ENCODE measurements at regions not wholly inside any gene's neighbourhood (a gene's known extent, or its start where the extent isn't known, plus 50 kb on each side); places are given as distances from the start of the nearest gene placed in this dataset.

DNA sequence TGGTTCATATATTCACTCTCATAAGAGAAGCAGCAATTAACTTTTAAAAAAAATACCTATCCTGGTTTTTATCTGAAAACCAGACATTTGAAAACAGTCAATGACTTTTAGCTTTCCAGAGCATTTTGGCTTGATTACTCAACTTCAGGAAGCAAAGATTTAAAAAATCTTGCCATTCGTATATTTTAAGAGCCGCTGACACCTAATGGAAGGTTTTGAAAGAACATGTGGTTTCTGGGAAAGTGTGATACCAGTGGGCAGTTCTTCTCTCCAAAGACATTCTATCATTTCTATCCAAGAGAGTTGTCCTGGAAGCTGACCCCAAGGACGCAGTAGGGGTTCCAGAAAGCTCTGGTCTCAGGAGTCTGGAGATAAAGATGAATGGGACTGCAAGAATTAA, 234.7 kb downstream of the TTC32 start:
- TF ChIP-seq, protein P1, sequence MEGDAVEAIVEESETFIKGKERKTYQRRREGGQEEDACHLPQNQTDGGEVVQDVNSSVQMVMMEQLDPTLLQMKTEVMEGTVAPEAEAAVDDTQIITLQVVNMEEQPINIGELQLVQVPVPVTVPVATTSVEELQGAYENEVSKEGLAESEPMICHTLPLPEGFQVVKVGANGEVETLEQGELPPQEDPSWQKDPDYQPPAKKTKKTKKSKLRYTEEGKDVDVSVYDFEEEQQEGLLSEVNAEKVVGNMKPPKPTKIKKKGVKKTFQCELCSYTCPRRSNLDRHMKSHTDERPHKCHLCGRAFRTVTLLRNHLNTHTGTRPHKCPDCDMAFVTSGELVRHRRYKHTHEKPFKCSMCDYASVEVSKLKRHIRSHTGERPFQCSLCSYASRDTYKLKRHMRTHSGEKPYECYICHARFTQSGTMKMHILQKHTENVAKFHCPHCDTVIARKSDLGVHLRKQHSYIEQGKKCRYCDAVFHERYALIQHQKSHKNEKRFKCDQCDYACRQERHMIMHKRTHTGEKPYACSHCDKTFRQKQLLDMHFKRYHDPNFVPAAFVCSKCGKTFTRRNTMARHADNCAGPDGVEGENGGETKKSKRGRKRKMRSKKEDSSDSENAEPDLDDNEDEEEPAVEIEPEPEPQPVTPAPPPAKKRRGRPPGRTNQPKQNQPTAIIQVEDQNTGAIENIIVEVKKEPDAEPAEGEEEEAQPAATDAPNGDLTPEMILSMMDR (IDR thresholded peaks at IDR 0.05; ENCODE audit: extremely low read depth, low read depth, low read length) = peak; percentile 50
- no peaks in the 10 kb centered on the region for H3K9me3 ChIP-seq (ENCODE audit: low read depth, low read length)
- no peak overlapping the region for H3K4me3 ChIP-seq (ENCODE audit: insufficient read depth, low read length)
- DNase-seq (ENCODE audit: insufficient read length, low spot score, missing footprints) = no peak
- H2AFZ ChIP-seq (ENCODE audit: low read length) = no peak overlapping the region
- H3K27ac ChIP-seq (ENCODE audit: low read depth, low read length) = no peak overlapping the region
- H3K79me2 ChIP-seq (ENCODE audit: insufficient read depth, low read length) = no peaks in the 10 kb centered on the region
- H3K36me3 ChIP-seq (ENCODE audit: insufficient read depth, low read length) = no peaks in the 10 kb centered on the region
- H3K4me2 ChIP-seq (ENCODE audit: insufficient read depth, low read length) = no peak overlapping the region
- H3K4me1 ChIP-seq (ENCODE audit: insufficient read depth, low read length) = peaks cover 10% of the 10 kb centered on the region
- H3K27me3 ChIP-seq (ENCODE audit: insufficient read depth, low read length) = no peaks in the 10 kb centered on the region
- H4K20me1 ChIP-seq (ENCODE audit: insufficient read depth, low read length) = no peaks in the 10 kb centered on the region

DNA sequence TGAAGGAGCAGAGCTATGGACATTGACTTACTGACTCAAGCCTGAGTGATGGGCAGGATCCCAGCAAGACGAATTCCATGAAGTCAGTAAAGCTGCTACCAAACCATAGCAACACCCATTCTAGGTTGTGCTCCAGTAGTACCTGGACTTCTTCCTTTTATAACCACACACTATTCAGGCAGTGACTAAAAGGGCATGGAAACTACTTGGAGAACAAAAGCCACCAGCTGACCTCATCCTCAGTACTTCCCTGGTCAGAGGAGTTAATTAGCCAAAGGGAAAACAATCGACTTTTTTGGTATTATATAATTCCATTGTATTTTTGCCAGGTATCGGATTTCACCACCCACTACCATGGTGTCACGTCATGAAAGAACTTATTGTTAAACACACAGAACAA, 237.1 kb downstream of the TTC32 start:
- TF ChIP-seq, protein P1 (IDR thresholded peaks at IDR 0.05; ENCODE audit: extremely low read depth, low read depth, low read length) = no peak

DNA sequence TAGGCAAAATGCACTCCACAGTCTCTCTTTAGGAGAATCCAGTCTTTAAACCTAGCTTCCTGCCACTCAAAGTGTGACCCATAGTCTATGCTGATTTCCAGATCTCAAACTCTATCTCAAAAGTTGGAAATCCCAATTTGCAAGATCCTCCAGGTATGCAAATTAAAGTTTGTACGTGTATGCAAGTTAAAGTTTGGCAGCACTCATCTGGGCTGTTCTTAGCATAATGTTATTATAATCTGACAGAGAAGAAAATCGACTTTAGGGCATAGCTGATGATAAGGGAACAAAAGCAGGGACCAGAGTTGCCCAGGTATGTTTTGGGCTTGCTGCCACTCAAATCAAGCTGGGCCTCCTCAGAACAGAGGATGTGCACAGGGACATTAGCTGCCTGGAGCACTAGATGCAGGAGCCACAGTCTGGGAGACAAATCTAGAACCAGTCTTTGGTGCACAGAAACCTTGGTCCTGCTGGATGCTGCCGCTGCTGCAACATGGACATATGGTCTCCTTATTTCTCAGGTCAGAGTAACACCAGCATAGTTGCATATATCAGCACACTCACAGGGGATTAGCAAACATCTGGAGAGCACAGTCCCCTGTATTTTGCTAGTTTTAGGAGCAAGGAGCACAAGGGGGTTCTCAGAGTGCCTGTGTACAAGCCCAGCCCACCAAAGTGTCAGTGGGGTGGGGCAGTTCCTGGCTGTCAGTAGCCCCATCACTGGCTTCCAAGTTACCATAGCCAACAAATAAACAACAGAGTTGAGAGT, 242.6 kb downstream of the TTC32 start:
- Histone ChIP-seq H4K20me1 (ENCODE audit: insufficient read depth, low read length) (no peaks in the 10 kb centered on the region), H3K4me1 (ENCODE audit: insufficient read depth, low read length) (no peaks in the 10 kb centered on the region), H3K4me3 (ENCODE audit: insufficient read depth, low read length) (no peak overlapping the region), H3K36me3 (ENCODE audit: insufficient read depth, low read length) (no peaks in the 10 kb centered on the region), H3K9me3 (ENCODE audit: low read depth, low read length) (no peaks in the 10 kb centered on the region), H3K4me2 (ENCODE audit: insufficient read depth, low read length) (no peak overlapping the region), H2AFZ (ENCODE audit: low read length) (no peak overlapping the region), H3K79me2 (ENCODE audit: insufficient read depth, low read length) (no peaks in the 10 kb centered on the region), H3K27ac (ENCODE audit: low read depth, low read length) (no peak overlapping the region), H3K27me3 (ENCODE audit: insufficient read depth, low read length) (no peaks in the 10 kb centered on the region)
- no peak for DNase-seq (ENCODE audit: insufficient read length, low spot score, missing footprints)
- TF ChIP-seq, protein P1 (IDR thresholded peaks at IDR 0.05; ENCODE audit: extremely low read depth, low read depth, low read length) = no peak

More for the DNA sequence above, 237.1 kb downstream of the TTC32 start:
- Histone ChIP-seq H2AFZ (ENCODE audit: low read length) (no peak overlapping the region), H4K20me1 (ENCODE audit: insufficient read depth, low read length) (no peaks in the 10 kb centered on the region), H3K36me3 (ENCODE audit: insufficient read depth, low read length) (no peaks in the 10 kb centered on the region), H3K79me2 (ENCODE audit: insufficient read depth, low read length) (no peaks in the 10 kb centered on the region), H3K27me3 (ENCODE audit: insufficient read depth, low read length) (no peaks in the 10 kb centered on the region), H3K27ac (ENCODE audit: low read depth, low read length) (no peak overlapping the region), H3K4me3 (ENCODE audit: insufficient read depth, low read length) (no peak overlapping the region), H3K4me2 (ENCODE audit: insufficient read depth, low read length) (no peak overlapping the region), H3K4me1 (ENCODE audit: insufficient read depth, low read length) (peaks cover 10% of the 10 kb centered on the region), H3K9me3 (ENCODE audit: low read depth, low read length) (no peaks in the 10 kb centered on the region)
- no peak for DNase-seq (ENCODE audit: insufficient read length, low spot score, missing footprints)

DNA sequence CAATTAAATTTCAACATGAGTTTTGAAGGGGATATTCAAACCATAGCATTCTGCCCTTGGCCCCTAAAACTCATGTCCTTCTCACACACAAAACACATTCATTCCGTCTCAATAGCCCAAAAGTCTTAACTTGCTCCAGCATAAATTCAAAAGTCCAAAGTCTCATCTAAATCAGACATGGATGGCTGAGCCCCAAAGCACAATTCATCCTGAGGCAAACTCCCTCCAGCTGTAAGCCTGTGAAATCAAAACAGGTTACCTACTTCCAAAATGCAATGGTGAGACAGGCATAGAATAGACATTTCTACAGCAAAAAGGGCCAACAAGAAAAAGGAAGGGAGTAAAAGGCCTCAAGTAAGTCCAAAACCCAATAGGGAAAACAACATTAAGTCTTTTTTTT, 245.8 kb downstream of the TTC32 start:
- Histone ChIP-seq H4K20me1 (ENCODE audit: insufficient read depth, low read length) (no peaks in the 10 kb centered on the region), H3K4me3 (ENCODE audit: insufficient read depth, low read length) (no peak overlapping the region), H3K9me3 (ENCODE audit: low read depth, low read length) (no peaks in the 10 kb centered on the region), H3K4me1 (ENCODE audit: insufficient read depth, low read length) (peaks cover 11% of the 10 kb centered on the region), H2AFZ (ENCODE audit: low read length) (no peak overlapping the region), H3K4me2 (ENCODE audit: insufficient read depth, low read length) (no peak overlapping the region), H3K27ac (ENCODE audit: low read depth, low read length) (no peak overlapping the region), H3K79me2 (ENCODE audit: insufficient read depth, low read length) (no peaks in the 10 kb centered on the region), H3K36me3 (ENCODE audit: insufficient read depth, low read length) (no peaks in the 10 kb centered on the region), H3K27me3 (ENCODE audit: insufficient read depth, low read length) (no peaks in the 10 kb centered on the region)
- TF ChIP-seq, protein P1 (IDR thresholded peaks at IDR 0.05; ENCODE audit: extremely low read depth, low read depth, low read length) = no peak
- no peak for DNase-seq (ENCODE audit: insufficient read length, low spot score, missing footprints)
